HuH-7 (cell line): ENCODE measurements at regions not wholly inside any gene's neighbourhood (a gene's known extent, or its start where the extent isn't known, plus 50 kb on each side); places are given as distances from the start of the nearest gene placed in this dataset.

Source experiments
- DNase-seq: peaks from one replicate; pipeline ENCODE4 v3.0.0; 2011; ENCODE audit warnings: low spot score

DNA sequence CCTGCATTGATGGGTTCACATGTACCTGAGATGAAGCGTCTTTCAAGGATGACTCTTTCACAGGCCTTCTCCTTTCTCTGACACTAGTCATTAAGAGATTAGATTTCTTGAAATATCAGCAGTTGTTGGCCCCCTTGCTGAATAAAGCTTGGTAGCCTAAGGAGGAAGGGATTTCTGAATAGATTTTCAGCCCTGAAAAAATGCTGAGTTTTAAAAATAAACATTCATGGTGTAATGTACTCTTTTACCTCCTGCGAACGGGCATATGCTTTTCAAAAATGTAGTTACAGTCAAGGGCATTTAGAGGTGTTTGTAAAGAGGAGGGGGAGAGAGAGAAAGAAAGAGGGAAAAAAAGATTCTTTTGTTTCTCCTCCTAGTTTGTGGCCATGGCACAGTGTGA lies 222.7 kb downstream of the SOX4 start:
- DNase-seq: no peak

DNA sequence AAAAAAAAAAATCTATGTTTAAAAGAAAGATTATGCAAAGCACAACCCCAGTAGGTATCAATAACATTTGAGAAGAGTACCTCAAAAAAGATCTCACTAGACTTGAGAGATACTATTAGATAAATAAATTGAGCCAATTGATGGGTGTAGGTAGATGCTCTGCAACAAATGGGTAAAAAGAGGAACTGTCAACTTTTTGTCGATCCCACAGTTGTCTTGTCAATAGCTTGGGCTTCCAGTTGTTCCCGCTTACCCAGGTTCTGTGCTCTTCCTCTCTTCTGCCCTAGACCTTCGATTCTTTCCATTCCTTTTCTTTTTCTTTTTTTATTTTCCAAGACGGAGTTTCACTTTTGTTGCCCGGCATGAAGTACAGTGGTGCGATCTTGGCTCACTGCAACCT lies 226.9 kb downstream of the SOX4 start:
- no peak for DNase-seq

DNA sequence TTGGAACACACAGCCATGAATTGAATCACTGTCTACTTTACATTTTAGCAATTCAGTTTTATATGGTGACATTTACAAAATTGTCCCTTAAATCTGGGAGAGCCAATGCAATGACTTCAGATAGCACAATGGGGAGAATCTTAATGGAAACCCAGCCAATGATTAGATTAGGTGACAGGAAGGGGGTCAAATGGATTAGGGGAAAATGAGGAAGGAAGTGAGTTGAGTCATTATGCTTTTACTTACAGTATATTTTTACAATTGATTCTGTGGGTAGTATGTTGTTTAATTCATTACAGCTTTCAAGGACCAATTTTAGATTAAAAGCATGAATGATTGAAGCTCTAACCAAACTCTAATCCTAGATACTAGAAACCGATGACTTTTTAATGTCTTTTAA lies 229.8 kb downstream of the SOX4 start:
- DNase-seq: no peak

- peak; percentile 34 for DNase-seq
Measured at GRCh38 chr6:21824431-21825177, 231.1 kb downstream of the SOX4 start.

DNA sequence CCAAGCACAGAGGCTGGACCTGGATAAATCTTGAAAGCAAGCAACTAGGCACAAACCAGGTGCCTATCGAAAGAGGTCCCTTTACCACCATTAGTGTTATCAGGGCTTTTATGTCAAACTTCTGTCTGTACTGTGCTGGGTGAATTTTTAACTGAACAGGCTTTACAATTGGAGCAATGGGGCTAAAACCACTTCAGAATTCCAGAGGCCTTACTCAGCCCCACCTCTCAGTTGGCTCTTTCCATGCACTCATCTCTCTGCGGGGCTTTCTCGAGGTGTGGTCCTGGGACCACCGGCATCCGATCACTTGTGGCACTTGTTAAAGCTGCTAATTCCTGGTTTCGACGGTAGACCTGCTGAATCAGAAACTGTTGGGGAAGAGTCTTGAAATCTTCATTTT lies 232.5 kb downstream of the SOX4 start:
- peak; percentile 34 for DNase-seq

GRCh38 chr6:21826904-21827303 lies 233.4 kb downstream of the SOX4 start:
- no peak for DNase-seq

DNA sequence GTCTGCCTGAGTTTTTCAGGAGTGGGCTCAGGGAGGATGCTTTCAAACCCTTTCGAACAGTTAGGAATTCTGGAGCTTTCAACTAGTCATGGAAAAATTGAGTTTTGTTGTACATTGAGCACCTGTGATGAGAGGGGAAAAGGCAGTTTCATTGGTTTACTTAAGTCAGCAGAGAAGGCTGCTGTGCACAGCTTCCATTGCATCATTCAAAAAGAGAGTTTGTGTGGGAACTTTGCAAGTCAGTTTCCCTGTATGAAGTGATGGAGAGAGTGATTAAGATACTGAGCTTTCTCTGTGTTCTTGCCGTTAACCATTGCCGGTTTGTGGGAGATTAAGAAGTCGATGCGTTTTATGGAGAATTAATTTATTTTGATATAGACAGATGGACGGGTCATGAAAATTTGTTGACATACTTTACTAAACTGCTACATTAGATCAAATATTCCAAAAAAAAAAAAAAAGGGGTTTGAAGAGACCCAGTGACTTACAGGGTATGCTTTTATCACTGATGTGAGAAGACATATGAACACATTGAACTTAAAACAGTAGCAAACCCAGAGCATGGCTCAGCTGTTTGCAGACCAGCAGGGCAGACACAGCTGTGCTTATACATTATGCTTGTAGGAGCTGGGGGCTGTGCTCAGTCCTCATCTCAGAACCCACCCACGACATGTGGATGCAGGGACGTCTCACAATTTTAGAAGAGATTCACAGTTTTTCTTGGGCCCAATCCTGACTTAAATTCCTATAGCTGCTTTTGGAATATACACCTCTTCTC lies 234.1 kb downstream of the SOX4 start:
- DNase-seq: no peak

GRCh38 chr6:21828704-21829103 lies 235.2 kb downstream of the SOX4 start:
- no peak for DNase-seq

- no peak for DNase-seq
Measured at GRCh38 chr6:21829126-21829525, 235.6 kb downstream of the SOX4 start.

DNA sequence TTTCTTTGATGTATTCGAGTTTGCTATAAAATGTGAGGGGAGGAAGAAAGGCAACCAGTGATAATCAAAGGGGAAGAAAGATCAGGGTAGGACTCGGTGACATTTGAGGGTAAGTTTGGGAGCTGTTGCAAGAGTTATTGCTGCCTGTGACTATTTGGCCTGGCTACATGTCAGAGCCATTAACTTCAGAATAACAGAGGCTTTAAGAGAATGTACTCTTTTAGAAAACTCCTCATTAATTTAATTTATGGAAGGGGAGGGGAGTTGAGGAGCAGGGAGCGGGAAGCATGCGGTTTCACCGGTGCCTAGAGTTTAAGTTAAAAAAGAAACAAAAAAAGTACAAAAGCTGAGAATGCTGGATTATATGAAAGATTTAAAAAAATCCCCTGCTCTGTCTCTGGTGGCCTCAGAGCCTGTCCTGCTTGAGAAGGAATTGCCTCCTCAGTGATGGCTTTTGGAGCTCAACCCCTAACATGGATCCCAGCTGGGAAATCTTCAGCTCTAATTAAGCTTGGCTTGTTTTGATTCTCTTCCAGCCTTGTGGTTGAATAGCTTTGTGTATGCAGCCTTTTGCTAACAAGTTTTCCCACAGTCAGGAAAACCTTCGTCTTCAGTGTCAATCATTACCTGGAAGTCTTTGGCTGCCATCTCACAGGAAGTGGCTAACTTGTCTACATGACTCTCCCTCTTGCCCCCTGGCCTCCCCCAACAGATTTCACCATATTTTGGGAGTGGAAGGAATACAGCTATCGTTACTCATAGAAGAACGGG lies 238.2 kb downstream of the SOX4 start:
- DNase-seq: no peak

- DNase-seq: no peak
Measured at GRCh38 chr6:21836277-21836676, 242.7 kb downstream of the SOX4 start.

GRCh38 chr6:21836772-21837425 lies 243.3 kb downstream of the SOX4 start:
- DNase-seq: no peak

DNA sequence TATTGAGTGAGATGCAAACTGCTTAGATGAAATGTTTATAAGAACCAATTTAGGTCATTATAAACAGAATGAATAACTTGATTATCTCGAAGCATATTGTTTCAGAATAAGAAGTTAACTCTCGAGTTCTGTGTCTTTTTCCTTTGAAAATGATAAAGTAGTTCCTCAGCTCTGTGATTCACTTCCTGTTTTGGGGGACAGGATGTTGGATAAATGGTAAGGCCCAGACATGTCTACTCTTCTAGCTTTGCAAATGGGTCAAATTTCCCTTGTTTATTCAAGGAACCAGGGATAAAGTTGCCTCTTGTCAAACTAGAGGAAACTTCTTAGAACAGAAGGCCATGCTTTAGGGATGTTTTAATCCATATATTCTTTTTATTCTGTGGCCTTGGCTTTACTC lies 246.9 kb downstream of the SOX4 start:
- DNase-seq: no peak

DNA sequence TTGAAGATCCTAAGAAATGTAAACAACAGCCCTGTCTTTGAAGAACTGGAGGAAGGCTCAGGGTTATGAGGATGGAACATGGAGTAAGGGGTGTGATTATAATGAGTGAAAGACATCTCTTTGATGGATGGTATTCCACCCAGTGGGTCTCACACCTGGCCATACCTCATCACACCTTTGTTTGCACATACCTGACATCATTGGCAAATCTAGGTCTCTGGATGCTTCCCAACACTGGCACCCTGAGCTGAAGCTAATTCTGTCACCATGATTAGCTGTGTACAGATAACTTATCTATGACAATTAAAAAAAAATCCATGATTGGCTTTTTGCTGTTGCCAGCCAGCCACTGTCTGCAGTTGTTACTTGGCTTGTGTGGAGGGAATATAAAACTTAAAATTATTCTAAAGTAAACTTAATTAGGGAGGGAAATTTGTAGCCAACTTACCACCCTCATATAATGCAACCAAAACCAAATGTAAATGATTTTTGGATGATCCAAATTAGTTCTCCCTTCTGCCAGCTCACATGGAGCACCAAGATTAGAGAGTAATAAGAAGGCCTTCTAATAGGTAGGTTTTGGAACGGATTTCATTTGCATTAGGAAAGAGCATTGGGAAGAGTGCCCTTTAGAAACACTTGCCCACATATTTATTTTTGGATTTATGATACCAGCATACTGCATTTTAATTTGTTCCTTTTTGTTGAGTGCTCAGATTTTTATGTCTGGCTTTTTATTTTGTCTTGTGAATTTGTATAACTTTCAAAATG lies 249.5 kb downstream of the SOX4 start:
- no peak for DNase-seq

GRCh38 chr6:21844120-21844917 lies 250.8 kb downstream of the SOX4 start:
- DNase-seq: no peak

DNA sequence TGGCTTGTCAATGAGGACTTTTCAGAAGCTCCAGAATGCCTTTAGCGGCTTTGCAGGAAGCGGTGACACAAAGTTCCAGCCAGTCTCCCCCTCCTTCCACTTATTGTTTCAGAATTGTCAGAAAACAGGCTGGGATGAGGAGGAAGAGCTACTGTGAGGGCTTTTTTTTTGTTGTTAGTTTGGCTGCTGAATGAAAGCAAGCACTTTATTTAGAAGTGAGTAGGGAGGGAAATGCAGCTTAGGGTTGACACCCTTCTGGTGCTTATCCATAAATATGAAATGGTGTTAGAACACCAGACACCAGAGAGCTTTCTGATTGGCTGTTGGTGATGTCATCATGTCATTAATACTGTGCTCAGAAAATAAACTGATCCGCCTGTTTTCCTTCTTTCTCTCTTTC lies 251.5 kb downstream of the SOX4 start:
- DNase-seq: no peak

- DNase-seq: no peak
Measured at GRCh38 chr6:21845439-21846140, 252.0 kb downstream of the SOX4 start.

GRCh38 chr6:21846541-21847451 lies 253.2 kb downstream of the SOX4 start:
- DNase-seq: peak; percentile 53
